ENCODE measurements at regions not wholly inside any gene's neighbourhood (a gene's known extent, or its start where the extent isn't known, plus 50 kb on each side); places are given as distances from the start of the nearest gene placed in this dataset.
A peak's percentile ranks its signal among the peaks of the same experiment; 100 is the strongest.

GRCh38 chr13:30128095-30128494 is 179.3 kb downstream of the KATNAL1 start:
- no peak for DNase-seq

- DNase-seq: no peak
These were observed 180.4 kb downstream of the KATNAL1 start for GRCh38 chr13:30126903-30127428.

GRCh38 chr13:30125422-30126073 is 181.8 kb downstream of the KATNAL1 start:
- peak in 1 of 58 donors; percentile 57 for DNase-seq

GRCh38 chr13:30124131-30124768 is 183.1 kb downstream of the KATNAL1 start:
- DNase-seq: no peak

GRCh38 chr13:30123575-30123974 is 183.8 kb downstream of the KATNAL1 start:
- no peak for DNase-seq

GRCh38 chr13:30121666-30122065 is 185.7 kb downstream of the KATNAL1 start:
- DNase-seq: no peak

GRCh38 chr13:30121244-30121643 is 186.1 kb downstream of the KATNAL1 start:
- no peak for DNase-seq

- DNase-seq: no peak
These were observed 187.1 kb downstream of the KATNAL1 start for GRCh38 chr13:30120133-30120822.

GRCh38 chr13:30119476-30119875 is 187.9 kb downstream of the KATNAL1 start:
- no peak for DNase-seq

- DNase-seq: no peak
These were observed 191.0 kb downstream of the KATNAL1 start for GRCh38 chr13:30116379-30116778.

GRCh38 chr13:30115257-30115600 is 192.1 kb downstream of the KATNAL1 start:
- DNase-seq: no peak

- DNase-seq: peak in 57 of 58 donors; percentile 25 to 94 (median 75)
These were observed 192.6 kb downstream of the KATNAL1 start for GRCh38 chr13:30114571-30115256.

GRCh38 chr13:30113983-30114570 is 193.3 kb downstream of the KATNAL1 start:
- DNase-seq: peak in 4 of 58 donors; percentile 10 to 31 (median 20)

GRCh38 chr13:30113551-30113950 is 193.8 kb downstream of the KATNAL1 start:
- no peak for DNase-seq

- DNase-seq: peak in 54 of 58 donors; percentile 7 to 85 (median 60)
These were observed 194.5 kb downstream of the KATNAL1 start for GRCh38 chr13:30112602-30113435.

GRCh38 chr13:30111810-30112209 is 195.5 kb downstream of the KATNAL1 start:
- no peak for DNase-seq

- no peak for DNase-seq
These were observed 196.9 kb downstream of the KATNAL1 start for GRCh38 chr13:30110301-30111070.

- no peak for DNase-seq
These were observed 197.7 kb downstream of the KATNAL1 start for GRCh38 chr13:30109471-30110135.

- no peak for DNase-seq
These were observed 198.5 kb downstream of the KATNAL1 start for GRCh38 chr13:30108913-30109237.
